Liver (tissue), 8 donors: ENCODE measurements at regions not wholly inside any gene's neighbourhood (a gene's known extent, or its start where the extent isn't known, plus 50 kb on each side); places are given as distances from the start of the nearest gene placed in this dataset.

Experiments used
- DNase-seq: peaks from one replicate; pipeline ENCODE4 v3.0.0-alpha.2; 2017; ENCODE audit warnings: low spot score
- H3K27ac ChIP-seq, 2 donors: one replicate each; pipeline ENCODE4 v1.7.0; 2013; ENCODE audit warnings: inconsistent platforms in 2 of 2, low read length in 2 of 2, control low read depth in 1 of 2, low read depth in 1 of 2, mild to moderate bottlenecking in 1 of 2
- H3K27me3 ChIP-seq, 4 donors: one replicate each; pipeline versions ENCODE4 v1.6.1 to v1.7.0; 2013; ENCODE audit warnings: low read length in 3 of 4, inconsistent platforms in 1 of 4, mild to moderate bottlenecking in 1 of 4, moderate library complexity in 1 of 4; ENCODE audit not compliant: control insufficient read depth in 4 of 4, insufficient read depth in 4 of 4
- H3K36me3 ChIP-seq, 4 donors: one replicate each; pipeline versions ENCODE4 v1.6.1 to v1.7.0; 2013; ENCODE audit warnings: low read length in 3 of 4, mild to moderate bottlenecking in 3 of 4, low read depth in 1 of 4, moderate library complexity in 1 of 4; ENCODE audit not compliant: control insufficient read depth in 4 of 4, insufficient read depth in 3 of 4
- H3K4me1 ChIP-seq, 4 donors: one replicate each; pipeline versions ENCODE4 v1.6.1 to v1.7.0; 2013; ENCODE audit warnings: low read length in 3 of 4, mild to moderate bottlenecking in 3 of 4, moderate library complexity in 1 of 4; ENCODE audit not compliant: control insufficient read depth in 4 of 4, insufficient read depth in 4 of 4
- H3K4me3 ChIP-seq, 3 donors: one replicate each; pipeline versions ENCODE4 v1.6.1 to v1.7.0; 2013; ENCODE audit warnings: low read length in 3 of 3, control low read depth in 1 of 3, low read depth in 1 of 3, mild to moderate bottlenecking in 1 of 3
- H3K9ac ChIP-seq, 2 donors: one replicate each; pipeline ENCODE4 v1.7.0; 2013; ENCODE audit warnings: low read length in 2 of 2, mild to moderate bottlenecking in 2 of 2, moderate library complexity in 2 of 2, control low read depth in 1 of 2, low read depth in 1 of 2
- H3K9me3 ChIP-seq, 4 donors: one replicate each; pipeline versions ENCODE4 v1.6.1 to v1.7.0; 2013; ENCODE audit warnings: low read length in 3 of 4; ENCODE audit not compliant: control insufficient read depth in 4 of 4
- FOXA1 ChIP-seq: IDR thresholded peaks from 2 replicates; pipeline ENCODE4 v1.6.1; 2016; ENCODE audit warnings: antibody characterized with exemption
- FOXA2 ChIP-seq: IDR thresholded peaks from 2 replicates; pipeline ENCODE4 v1.6.1; 2016; ENCODE audit warnings: antibody characterized with exemption
- GABPA ChIP-seq, 2 donors: IDR thresholded peaks in 1 of 2; conservative IDR thresholded peaks in 1 of 2; 2 replicates each; pipeline ENCODE4 v1.6.1; 2016; ENCODE audit warnings: antibody characterized with exemption in 2 of 2, mild to moderate bottlenecking in 1 of 2, moderate library complexity in 1 of 2
- HNF4A ChIP-seq, 2 donors: conservative IDR thresholded peaks; 2 replicates each; pipeline ENCODE4 v1.6.1; 2016; ENCODE audit warnings: antibody characterized with exemption in 2 of 2, mild to moderate bottlenecking in 2 of 2
- HNF4G ChIP-seq: IDR thresholded peaks from 2 replicates; pipeline ENCODE4 v1.6.1; 2016; ENCODE audit warnings: antibody characterized with exemption
- RAD21 ChIP-seq, 2 donors: IDR thresholded peaks; 2 replicates each; pipeline ENCODE4 v1.6.1; 2016; ENCODE audit warnings: antibody characterized with exemption in 2 of 2, mild to moderate bottlenecking in 2 of 2
- RXRA ChIP-seq, 2 donors: IDR thresholded peaks; 2 replicates each; pipeline ENCODE4 v1.6.1; 2017 to 2018; ENCODE audit warnings: antibody characterized with exemption in 2 of 2, mild to moderate bottlenecking in 1 of 2
- TAF1 ChIP-seq: conservative IDR thresholded peaks from 2 replicates; pipeline ENCODE4 v1.6.1; 2016; ENCODE audit warnings: antibody characterized with exemption, mild to moderate bottlenecking
- WGBS: extraction: QIAGEN DNeasy Blood & Tissue Kit; methylation state at CpG from one replicate; pipeline ENCODE4 v1.1.7; 2013; 5-methylcytosine and 5-hydroxymethylcytosine counted together
- TF ChIP-seq, protein P1 (sequence below): fragments of 150-350 bp; IDR thresholded peaks from 2 replicates; pipeline ENCODE4 v1.5.1; 2017; ENCODE audit warnings: improper control_type of control experiment, low read depth, low read length; ENCODE audit not compliant: missing input control
- TF ChIP-seq, protein P2 (sequence below): IDR thresholded peaks from 2 replicates; pipeline ENCODE4 v1.6.1; 2016; ENCODE audit warnings: antibody characterized with exemption, mild to moderate bottlenecking
- TF ChIP-seq, protein P3 (sequence below): IDR thresholded peaks from 2 replicates; pipeline ENCODE4 v1.6.1; 2016; ENCODE audit warnings: antibody characterized with exemption
- TF ChIP-seq, protein P4 (sequence below): IDR thresholded peaks from 2 replicates; pipeline ENCODE4 v1.6.1; 2016; ENCODE audit warnings: antibody characterized with exemption
- donor health status: healthy.
- donor health status: healthy.
- donor health status: healthy.
- donor health status: healthy.
- donor health status: healthy.

DNA sequence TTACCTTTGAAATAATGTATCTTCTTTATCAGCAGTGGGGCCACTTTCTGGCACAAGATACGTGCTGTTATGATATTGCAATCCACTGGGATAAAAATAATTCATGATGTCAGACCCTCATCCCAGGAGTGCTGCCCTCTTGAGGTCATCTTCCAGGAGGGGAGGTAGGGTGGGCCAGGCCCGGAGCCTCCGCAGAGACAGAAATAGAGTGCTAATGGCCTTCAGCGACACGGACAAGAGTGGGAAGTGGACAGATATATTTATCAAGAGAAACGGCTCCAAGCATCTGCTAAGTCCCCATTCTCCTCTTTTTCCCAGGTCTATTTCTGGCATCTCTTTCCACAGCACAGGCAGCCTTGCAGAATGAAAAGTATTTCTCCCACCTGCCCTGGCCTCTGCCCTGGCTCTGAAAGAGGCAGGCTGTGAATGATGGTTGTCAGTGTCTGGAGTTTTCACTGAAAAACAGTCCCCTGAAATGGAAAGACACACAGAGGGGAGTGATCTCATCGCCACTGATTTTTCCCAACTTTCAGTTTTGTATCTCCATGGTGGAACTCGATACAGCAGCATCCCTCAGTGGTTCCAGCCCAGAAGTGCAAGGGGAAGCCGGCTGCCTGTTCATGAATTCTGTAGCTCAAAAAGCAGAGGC is 251.7 kb upstream of the MYO3A start:
- no peaks in the 10 kb centered on the region for H3K36me3 ChIP-seq
- H3K9me3 ChIP-seq = no peaks in the 10 kb centered on the region
- no peaks in the 10 kb centered on the region for H3K4me1 ChIP-seq
- WGBS = 57% methylated on average over 9 of the region's 9 CpGs
- DNase-seq = no peak
- no peak overlapping the region for H3K4me3 ChIP-seq
- H3K27me3 ChIP-seq = no peaks in the 10 kb centered on the region
- TF ChIP-seq, protein P1, sequence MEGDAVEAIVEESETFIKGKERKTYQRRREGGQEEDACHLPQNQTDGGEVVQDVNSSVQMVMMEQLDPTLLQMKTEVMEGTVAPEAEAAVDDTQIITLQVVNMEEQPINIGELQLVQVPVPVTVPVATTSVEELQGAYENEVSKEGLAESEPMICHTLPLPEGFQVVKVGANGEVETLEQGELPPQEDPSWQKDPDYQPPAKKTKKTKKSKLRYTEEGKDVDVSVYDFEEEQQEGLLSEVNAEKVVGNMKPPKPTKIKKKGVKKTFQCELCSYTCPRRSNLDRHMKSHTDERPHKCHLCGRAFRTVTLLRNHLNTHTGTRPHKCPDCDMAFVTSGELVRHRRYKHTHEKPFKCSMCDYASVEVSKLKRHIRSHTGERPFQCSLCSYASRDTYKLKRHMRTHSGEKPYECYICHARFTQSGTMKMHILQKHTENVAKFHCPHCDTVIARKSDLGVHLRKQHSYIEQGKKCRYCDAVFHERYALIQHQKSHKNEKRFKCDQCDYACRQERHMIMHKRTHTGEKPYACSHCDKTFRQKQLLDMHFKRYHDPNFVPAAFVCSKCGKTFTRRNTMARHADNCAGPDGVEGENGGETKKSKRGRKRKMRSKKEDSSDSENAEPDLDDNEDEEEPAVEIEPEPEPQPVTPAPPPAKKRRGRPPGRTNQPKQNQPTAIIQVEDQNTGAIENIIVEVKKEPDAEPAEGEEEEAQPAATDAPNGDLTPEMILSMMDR = peak; percentile 11
- TF ChIP-seq RAD21 (IDR thresholded peaks at IDR 0.05) (peak; percentile 34), TAF1 (no peak)
- no peak overlapping the region for H3K27ac ChIP-seq
- no peak overlapping the region for H3K9ac ChIP-seq

DNA sequence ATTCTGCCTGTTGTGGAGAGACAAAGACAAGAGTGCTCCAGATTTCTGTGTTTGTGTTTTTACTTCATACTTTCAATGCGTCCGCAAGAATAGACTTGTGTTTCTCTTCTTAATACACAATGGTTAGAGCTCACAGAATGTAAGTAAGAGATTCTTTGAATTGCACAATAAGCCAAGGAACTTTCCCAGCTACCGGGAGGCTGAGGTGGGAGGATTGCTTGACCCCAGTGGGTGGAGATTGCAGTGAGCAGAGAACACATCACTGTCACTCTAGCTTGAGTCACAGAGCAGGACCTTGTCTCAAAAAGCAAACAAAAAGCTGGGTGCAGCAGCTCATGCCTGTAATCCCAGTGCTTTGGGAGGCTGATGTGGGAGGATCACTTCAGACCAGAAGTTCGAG is 250.7 kb upstream of the MYO3A start:
- Histone ChIP-seq H3K36me3 (no peaks in the 10 kb centered on the region), H3K9ac (no peak overlapping the region), H3K4me3 (no peak overlapping the region), H3K27me3 (no peaks in the 10 kb centered on the region), H3K9me3 (no peaks in the 10 kb centered on the region), H3K27ac (no peak overlapping the region), H3K4me1 (no peaks in the 10 kb centered on the region)
- TF ChIP-seq, protein P2, sequence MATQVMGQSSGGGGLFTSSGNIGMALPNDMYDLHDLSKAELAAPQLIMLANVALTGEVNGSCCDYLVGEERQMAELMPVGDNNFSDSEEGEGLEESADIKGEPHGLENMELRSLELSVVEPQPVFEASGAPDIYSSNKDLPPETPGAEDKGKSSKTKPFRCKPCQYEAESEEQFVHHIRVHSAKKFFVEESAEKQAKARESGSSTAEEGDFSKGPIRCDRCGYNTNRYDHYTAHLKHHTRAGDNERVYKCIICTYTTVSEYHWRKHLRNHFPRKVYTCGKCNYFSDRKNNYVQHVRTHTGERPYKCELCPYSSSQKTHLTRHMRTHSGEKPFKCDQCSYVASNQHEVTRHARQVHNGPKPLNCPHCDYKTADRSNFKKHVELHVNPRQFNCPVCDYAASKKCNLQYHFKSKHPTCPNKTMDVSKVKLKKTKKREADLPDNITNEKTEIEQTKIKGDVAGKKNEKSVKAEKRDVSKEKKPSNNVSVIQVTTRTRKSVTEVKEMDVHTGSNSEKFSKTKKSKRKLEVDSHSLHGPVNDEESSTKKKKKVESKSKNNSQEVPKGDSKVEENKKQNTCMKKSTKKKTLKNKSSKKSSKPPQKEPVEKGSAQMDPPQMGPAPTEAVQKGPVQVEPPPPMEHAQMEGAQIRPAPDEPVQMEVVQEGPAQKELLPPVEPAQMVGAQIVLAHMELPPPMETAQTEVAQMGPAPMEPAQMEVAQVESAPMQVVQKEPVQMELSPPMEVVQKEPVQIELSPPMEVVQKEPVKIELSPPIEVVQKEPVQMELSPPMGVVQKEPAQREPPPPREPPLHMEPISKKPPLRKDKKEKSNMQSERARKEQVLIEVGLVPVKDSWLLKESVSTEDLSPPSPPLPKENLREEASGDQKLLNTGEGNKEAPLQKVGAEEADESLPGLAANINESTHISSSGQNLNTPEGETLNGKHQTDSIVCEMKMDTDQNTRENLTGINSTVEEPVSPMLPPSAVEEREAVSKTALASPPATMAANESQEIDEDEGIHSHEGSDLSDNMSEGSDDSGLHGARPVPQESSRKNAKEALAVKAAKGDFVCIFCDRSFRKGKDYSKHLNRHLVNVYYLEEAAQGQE = no peak
- WGBS = 75% methylated on average over 4 of the region's 4 CpGs
- no peak for DNase-seq

DNA sequence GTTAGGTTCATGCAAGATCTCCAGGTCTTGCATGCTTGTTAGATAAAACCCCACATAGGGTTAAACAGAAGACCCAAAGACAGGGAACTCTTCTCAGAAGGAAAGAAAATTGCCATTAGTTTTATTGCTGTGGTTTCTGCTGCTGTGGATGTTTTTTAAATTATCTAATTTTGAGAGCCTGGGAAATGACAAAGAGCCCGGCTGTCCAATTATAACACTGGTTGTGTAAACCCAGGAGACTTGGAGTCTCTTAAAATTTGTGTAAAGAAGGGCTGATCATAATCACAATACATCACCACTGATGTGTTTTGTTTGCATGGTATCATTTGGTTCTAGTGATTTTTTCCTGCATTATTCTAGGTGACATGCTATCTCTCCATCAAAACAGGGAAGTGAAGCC is 246.5 kb upstream of the MYO3A start:
- no peak overlapping the region for H3K4me3 ChIP-seq
- no peaks in the 10 kb centered on the region for H3K4me1 ChIP-seq
- H3K27me3 ChIP-seq = no peaks in the 10 kb centered on the region
- H3K27ac ChIP-seq = no peak overlapping the region
- 84% methylated on average over 1 of the region's 1 CpG for WGBS
- H3K9ac ChIP-seq = no peak overlapping the region
- no peak for DNase-seq
- no peaks in the 10 kb centered on the region for H3K9me3 ChIP-seq
- no peaks in the 10 kb centered on the region for H3K36me3 ChIP-seq
- TF ChIP-seq RXRA (IDR thresholded peaks at IDR 0.05) = no peak
- TF ChIP-seq, protein P1 = no peak
- TF ChIP-seq, protein P2 = no peak
- no peak for TF ChIP-seq HNF4A (conservative IDR thresholded peaks at IDR 0.05)
- TF ChIP-seq, protein P3, sequence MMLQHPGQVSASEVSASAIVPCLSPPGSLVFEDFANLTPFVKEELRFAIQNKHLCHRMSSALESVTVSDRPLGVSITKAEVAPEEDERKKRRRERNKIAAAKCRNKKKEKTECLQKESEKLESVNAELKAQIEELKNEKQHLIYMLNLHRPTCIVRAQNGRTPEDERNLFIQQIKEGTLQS = no peak
- TF ChIP-seq GABPA (IDR thresholded peaks at IDR 0.05 in 1 of 2, conservative IDR thresholded peaks at IDR 0.05 in 1 of 2) = no peak
- no peak for TF ChIP-seq FOXA2
- TF ChIP-seq, protein P4, sequence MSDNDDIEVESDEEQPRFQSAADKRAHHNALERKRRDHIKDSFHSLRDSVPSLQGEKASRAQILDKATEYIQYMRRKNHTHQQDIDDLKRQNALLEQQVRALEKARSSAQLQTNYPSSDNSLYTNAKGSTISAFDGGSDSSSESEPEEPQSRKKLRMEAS = no peak
- no peak for TF ChIP-seq FOXA1
- TF ChIP-seq HNF4G = no peak
